ENCODE measurements at regions not wholly inside any gene's neighbourhood (a gene's known extent, or its start where the extent isn't known, plus 50 kb on each side); places are given as distances from the start of the nearest gene placed in this dataset.

DNA sequence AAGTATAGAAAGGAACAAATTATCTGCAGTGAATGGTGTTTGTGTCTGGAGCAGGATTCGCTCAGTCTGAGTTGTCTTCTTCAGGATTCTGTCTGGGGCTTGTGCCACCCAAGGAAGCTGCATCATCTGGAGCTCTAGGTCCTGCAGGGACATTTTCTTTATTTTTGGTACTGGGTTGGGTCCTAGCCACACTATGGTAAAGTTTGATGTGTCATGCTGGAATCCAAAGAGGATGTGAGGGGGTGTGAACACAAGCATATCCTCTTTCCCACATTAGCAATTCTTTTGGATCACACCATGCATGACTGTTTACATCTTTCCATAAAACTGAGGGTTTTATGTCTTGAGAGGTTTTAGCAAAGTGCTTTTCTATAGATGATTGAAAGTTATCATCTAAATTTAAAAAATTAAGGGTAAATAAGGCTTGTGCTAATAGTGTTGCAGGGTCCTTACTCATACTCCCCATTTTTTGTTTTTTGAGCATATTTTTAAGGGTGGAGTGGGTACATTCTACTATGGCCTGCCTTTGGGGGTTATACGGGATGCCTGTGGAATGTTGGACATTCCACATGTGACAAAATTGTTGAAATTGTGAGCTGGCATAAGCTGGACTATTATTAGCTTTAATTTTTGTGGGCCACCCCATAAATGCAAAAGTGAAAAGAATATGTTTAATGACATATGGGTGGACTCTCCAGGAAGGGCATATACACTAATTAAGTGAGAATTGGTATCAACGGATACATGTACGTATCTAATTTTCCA lies 152.0 kb upstream of the HMCN1 start:
- H3K27ac ChIP-seq, result no peak overlapping the region
- H3K4me1 ChIP-seq (ENCODE audit: control insufficient read depth in 1 of 2, insufficient read depth in 1 of 2, low read depth in 1 of 2, low read length in 1 of 2), result no peaks in the 10 kb centered on the region
- TF ChIP-seq, protein P1, sequence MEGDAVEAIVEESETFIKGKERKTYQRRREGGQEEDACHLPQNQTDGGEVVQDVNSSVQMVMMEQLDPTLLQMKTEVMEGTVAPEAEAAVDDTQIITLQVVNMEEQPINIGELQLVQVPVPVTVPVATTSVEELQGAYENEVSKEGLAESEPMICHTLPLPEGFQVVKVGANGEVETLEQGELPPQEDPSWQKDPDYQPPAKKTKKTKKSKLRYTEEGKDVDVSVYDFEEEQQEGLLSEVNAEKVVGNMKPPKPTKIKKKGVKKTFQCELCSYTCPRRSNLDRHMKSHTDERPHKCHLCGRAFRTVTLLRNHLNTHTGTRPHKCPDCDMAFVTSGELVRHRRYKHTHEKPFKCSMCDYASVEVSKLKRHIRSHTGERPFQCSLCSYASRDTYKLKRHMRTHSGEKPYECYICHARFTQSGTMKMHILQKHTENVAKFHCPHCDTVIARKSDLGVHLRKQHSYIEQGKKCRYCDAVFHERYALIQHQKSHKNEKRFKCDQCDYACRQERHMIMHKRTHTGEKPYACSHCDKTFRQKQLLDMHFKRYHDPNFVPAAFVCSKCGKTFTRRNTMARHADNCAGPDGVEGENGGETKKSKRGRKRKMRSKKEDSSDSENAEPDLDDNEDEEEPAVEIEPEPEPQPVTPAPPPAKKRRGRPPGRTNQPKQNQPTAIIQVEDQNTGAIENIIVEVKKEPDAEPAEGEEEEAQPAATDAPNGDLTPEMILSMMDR (IDR thresholded peaks at IDR 0.05), result no peak
- no peak overlapping the region for H3K4me3 ChIP-seq (ENCODE audit: low read depth in 1 of 2, low read length in 1 of 2)
- H3K36me3 ChIP-seq, result no peaks in the 10 kb centered on the region
- no peaks in the 10 kb centered on the region for H3K27me3 ChIP-seq
- no peaks in the 10 kb centered on the region for H3K9me3 ChIP-seq

DNA sequence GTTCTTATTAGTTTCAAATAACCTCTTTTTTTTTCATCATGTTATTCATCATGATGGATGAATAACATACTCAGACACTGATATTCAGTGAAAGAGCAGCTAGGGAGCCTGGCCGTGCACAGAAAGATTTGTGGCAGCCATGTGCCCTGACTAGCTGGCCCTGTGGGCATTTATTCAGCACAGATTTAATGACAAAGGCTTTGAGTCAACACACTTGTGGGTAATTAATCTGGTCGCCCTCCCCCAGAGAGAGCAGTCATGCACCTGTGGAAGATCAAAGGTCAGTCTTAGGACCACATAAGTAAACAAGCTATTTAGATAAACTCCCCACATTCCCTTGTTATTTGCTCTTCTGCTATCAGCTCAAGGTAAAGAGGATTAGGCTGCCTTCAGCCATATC lies 153.2 kb upstream of the HMCN1 start:
- Histone ChIP-seq H3K4me3 (ENCODE audit: low read depth in 1 of 2, low read length in 1 of 2) (no peak overlapping the region), H3K27me3 (no peaks in the 10 kb centered on the region), H3K27ac (no peak overlapping the region), H3K4me1 (ENCODE audit: control insufficient read depth in 1 of 2, insufficient read depth in 1 of 2, low read depth in 1 of 2, low read length in 1 of 2) (no peaks in the 10 kb centered on the region), H3K9me3 (no peaks in the 10 kb centered on the region), H3K36me3 (no peaks in the 10 kb centered on the region)
- TF ChIP-seq, protein P1 (IDR thresholded peaks at IDR 0.05), result no peak

DNA sequence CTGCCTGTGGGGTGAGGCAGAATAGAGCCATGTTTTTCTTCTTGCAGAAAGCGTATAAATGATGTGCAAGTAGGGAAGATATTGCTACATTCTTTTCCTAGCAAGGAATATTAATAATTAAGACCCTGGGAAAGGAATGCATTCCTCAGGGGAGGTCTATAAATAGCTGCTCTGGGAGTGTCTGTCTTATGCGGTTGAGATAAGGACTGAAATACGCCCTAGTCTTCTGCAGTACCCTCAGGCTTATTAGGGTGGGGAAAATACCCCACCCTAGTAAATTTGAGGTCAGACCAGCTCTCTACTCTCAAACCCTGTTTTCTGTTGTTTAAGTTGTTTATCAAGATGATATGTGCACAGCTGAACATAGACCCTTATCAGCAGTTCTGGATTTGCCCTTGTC lies 155.9 kb upstream of the HMCN1 start:
- no peaks in the 10 kb centered on the region for H3K27me3 ChIP-seq
- H3K4me1 ChIP-seq (ENCODE audit: control insufficient read depth in 1 of 2, insufficient read depth in 1 of 2, low read depth in 1 of 2, low read length in 1 of 2), result peaks cover 13 to 15% of the 10 kb centered on the region in 2 experiments
- H3K9me3 ChIP-seq, result no peaks in the 10 kb centered on the region
- no peak overlapping the region for H3K4me3 ChIP-seq (ENCODE audit: low read depth in 1 of 2, low read length in 1 of 2)
- TF ChIP-seq, protein P1 (IDR thresholded peaks at IDR 0.05), result no peak
- no peak overlapping the region for H3K27ac ChIP-seq
- H3K36me3 ChIP-seq, result no peaks in the 10 kb centered on the region

DNA sequence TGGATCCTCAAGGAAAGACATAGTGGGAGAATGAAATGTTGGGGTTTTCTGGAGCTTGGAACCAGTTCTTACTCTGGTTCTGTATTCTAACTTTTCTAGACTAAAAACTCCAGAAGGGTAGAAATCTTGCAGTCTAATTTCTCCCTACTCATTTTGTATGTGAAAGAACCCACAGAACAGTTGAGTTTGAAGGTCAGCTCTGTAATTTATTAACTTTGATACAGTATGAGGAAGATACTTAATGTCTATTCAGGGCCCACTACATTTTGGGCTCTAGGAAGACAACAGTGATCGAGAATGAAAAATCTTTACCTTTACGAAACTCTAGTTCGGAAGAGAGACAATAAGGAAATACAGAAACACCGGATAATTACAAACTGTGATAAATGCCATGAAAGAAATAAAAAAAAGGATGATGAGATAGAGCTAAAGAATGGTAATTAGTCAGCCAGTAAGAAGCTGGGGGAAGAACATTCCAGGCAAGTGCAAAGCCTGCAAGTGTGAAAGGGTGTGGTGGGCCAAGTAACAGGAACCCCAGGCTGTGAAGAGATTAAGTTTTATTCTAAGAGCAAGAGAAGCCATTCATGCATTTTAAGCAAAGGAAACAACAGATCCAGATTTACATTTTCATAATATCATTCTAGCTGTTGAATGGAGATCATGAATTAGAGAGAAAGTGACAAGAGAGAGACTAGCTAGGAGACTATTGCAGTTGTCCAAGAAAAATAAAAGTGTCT lies 159.9 kb upstream of the HMCN1 start:
- peak overlapping the region; percentile 71 for H3K27ac ChIP-seq
- H3K4me3 ChIP-seq (ENCODE audit: low read depth in 1 of 2, low read length in 1 of 2), result no peak overlapping the region
- H3K4me1 ChIP-seq (ENCODE audit: control insufficient read depth in 1 of 2, insufficient read depth in 1 of 2, low read depth in 1 of 2, low read length in 1 of 2), result peaks cover 26% of the 10 kb centered on the region in 2 experiments
- TF ChIP-seq, protein P1 (IDR thresholded peaks at IDR 0.05), result no peak
- H3K9me3 ChIP-seq, result no peaks in the 10 kb centered on the region
- H3K27me3 ChIP-seq, result no peaks in the 10 kb centered on the region
- no peaks in the 10 kb centered on the region for H3K36me3 ChIP-seq

DNA sequence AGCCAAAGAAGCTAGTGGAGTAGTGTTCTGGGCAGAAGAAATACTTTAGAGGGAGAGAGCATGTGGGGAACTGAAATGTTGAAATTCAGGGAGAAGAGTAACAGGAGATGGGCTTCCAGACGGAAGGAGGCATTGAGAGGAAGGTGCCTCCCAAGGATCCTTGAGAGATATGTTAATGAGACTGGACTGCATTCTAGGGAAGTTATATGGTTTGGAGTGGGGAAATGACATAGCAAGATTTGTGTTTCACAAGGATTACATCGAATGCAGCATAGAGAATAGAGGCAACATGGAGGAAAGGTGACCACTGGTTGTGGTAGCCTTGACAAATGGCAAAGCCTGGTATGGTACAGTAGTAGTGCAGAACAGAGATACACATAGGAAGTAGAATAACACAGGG lies 160.5 kb upstream of the HMCN1 start:
- H3K36me3 ChIP-seq, result no peaks in the 10 kb centered on the region
- H3K27ac ChIP-seq, result peak overlapping the region; percentile 71
- H3K27me3 ChIP-seq, result no peaks in the 10 kb centered on the region
- H3K4me1 ChIP-seq (ENCODE audit: control insufficient read depth in 1 of 2, insufficient read depth in 1 of 2, low read depth in 1 of 2, low read length in 1 of 2), result peaks cover 32% of the 10 kb centered on the region in 2 experiments
- H3K9me3 ChIP-seq, result no peaks in the 10 kb centered on the region
- H3K4me3 ChIP-seq (ENCODE audit: low read depth in 1 of 2, low read length in 1 of 2), result no peak overlapping the region
- TF ChIP-seq, protein P1 (IDR thresholded peaks at IDR 0.05), result no peak
